ENCODE measurements at regions not wholly inside any gene's neighbourhood (a gene's known extent, or its start where the extent isn't known, plus 50 kb on each side); places are given as distances from the start of the nearest gene placed in this dataset.
A peak's percentile ranks its signal among the peaks of the same experiment; 100 is the strongest.

GRCh38 chr11:16613512-16614381, 124.7 kb upstream of the C11orf58 start (continued):
- TF ChIP-seq ZBTB7A (CRISPR knock-in tag; IDR thresholded peaks at IDR 0.05) (no peak), FOXP1 (IDR thresholded peaks at IDR 0.05) (no peak), FOXP1 (CRISPR knock-in tag; IDR thresholded peaks at IDR 0.05) (no peak), LCORL (IDR thresholded peaks at IDR 0.05) (no peak), LCORL (CRISPR knock-in tag; IDR thresholded peaks at IDR 0.05) (0 out of 2 replicates have a peak, but pooled peaks have one; percentile 29), WIZ (CRISPR knock-in tag; IDR thresholded peaks at IDR 0.05) (no peak), ZNF33B (CRISPR knock-in tag; IDR thresholded peaks at IDR 0.05) (0 out of 2 replicates have a peak, but pooled peaks have one; percentile 32), TOPORS (CRISPR knock-in tag; IDR thresholded peaks at IDR 0.05) (no peak), CHD4 (IDR thresholded peaks at IDR 0.05; ENCODE audit: borderline replicate concordance, low read length) (no peak), HMGXB4 (CRISPR knock-in tag; IDR thresholded peaks at IDR 0.05; ENCODE audit: borderline replicate concordance in 1 of 2, low read depth in 1 of 2) (peak; percentile 65 to 74; a peak in 3 of 4 replicates), FOXM1 (CRISPR knock-in tag; IDR thresholded peaks at IDR 0.05) (no peak), CHCHD3 (CRISPR knock-in tag; IDR thresholded peaks at IDR 0.05) (0 out of 2 replicates have a peak, but pooled peaks have one; percentile 49), ZBTB25 (CRISPR knock-in tag; IDR thresholded peaks at IDR 0.05) (no peak), NR3C1 (CRISPR knock-in tag; IDR thresholded peaks at IDR 0.05) (no peak), ZNF841 (CRISPR knock-in tag; IDR thresholded peaks at IDR 0.05; ENCODE audit: borderline replicate concordance) (no peak), CREB1 (IDR thresholded peaks at IDR 0.05) (no peak), CREB1 (CRISPR knock-in tag; IDR thresholded peaks at IDR 0.05) (no peak), IKZF1 (IDR thresholded peaks at IDR 0.05) (no peak), TCF7L2 (IDR thresholded peaks at IDR 0.05; ENCODE audit: low read depth, low read length) (no peak), ZNF20 (CRISPR knock-in tag; IDR thresholded peaks at IDR 0.05) (no peak), PATZ1 (CRISPR knock-in tag; IDR thresholded peaks at IDR 0.05) (peak; percentile 29; the same call in 1 of the 2 replicates), FOXO4 (CRISPR knock-in tag; conservative IDR thresholded peaks at IDR 0.05) (no peak)
